ENCODE measurements at regions not wholly inside any gene's neighbourhood (a gene's known extent, or its start where the extent isn't known, plus 50 kb on each side); places are given as distances from the start of the nearest gene placed in this dataset.

- Histone ChIP-seq H3K4me3 (ENCODE audit: low read depth, low read length) (no peak overlapping the region), H3K27me3 (ENCODE audit: control insufficient read depth, insufficient read depth, low read length) (no peaks in the 10 kb centered on the region), H3K36me3 (ENCODE audit: control insufficient read depth, insufficient read depth, low read length) (no peaks in the 10 kb centered on the region)
- DNase-seq (ENCODE audit: low read depth): no peak
- no peak for TF ChIP-seq CTCF (IDR thresholded peaks at IDR 0.05; ENCODE audit: insufficient read depth, low read length, severe bottlenecking)
- FAIRE-seq: no peak
Measured at GRCh38 chr14:100649173-100649519, 61.9 kb upstream of the BEGAIN start.

DNA sequence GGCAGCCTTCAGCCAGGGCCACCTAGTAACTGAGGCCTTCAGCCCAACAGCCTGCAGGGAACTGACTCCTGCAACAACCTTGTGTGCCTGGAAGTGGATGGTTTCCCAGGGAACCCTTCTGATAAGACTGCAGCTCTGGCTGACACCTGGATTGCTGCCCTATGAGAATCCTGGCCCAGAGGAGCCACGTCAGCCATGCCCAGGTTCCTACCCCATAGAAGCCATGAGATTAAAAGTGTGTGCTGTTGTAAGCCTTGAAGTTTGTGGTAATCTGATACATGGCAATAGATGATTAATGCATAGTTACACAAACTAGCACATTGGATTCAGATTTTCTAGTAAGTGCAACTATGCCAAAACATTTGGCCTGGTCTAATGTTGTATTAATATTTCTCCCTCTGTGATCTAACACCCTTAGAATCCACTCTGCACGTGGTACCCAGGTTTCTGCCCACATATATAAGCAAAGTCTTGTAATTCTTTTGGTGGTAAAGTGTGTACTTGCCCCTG lies 64.8 kb upstream of the BEGAIN start:
- DNase-seq (ENCODE audit: low read depth) (peak; percentile 61), FAIRE-seq (no peak)
- Histone ChIP-seq H3K36me3 (ENCODE audit: control insufficient read depth, insufficient read depth, low read length) (no peaks in the 10 kb centered on the region), H3K27me3 (ENCODE audit: control insufficient read depth, insufficient read depth, low read length) (no peaks in the 10 kb centered on the region), H3K4me3 (ENCODE audit: low read depth, low read length) (no peak overlapping the region)
- no peak for TF ChIP-seq CTCF (IDR thresholded peaks at IDR 0.05; ENCODE audit: insufficient read depth, low read length, severe bottlenecking)

DNA sequence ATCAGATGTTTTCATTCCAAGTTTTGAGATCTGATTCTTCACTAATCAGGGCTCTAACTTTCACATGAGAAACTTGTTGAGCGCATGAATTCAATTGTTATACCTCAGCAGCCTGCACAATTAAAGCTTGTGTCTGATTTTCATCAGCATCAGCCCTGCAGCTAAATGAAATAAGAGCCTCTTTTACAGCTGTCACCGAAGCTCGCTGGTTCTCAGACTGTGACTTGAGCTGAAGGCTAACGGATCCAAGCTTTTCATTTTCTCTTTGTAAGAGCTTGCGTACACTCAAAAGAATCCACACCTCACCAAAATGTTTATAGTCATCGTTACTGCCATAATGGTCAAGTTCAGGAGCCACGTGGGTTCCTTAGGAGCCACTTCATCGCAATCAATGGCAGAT lies 65.5 kb upstream of the BEGAIN start:
- Histone ChIP-seq H3K27me3 (ENCODE audit: control insufficient read depth, insufficient read depth, low read length) (peaks cover 2% of the 10 kb centered on the region), H3K36me3 (ENCODE audit: control insufficient read depth, insufficient read depth, low read length) (no peaks in the 10 kb centered on the region), H3K4me3 (ENCODE audit: low read depth, low read length) (no peak overlapping the region)
- FAIRE-seq: no peak
- no peak for DNase-seq (ENCODE audit: low read depth)
- no peak for TF ChIP-seq CTCF (IDR thresholded peaks at IDR 0.05; ENCODE audit: insufficient read depth, low read length, severe bottlenecking)

GRCh38 chr14:100653409-100653808 lies 66.2 kb upstream of the BEGAIN start:
- no peaks in the 10 kb centered on the region for H3K36me3 ChIP-seq (ENCODE audit: control insufficient read depth, insufficient read depth, low read length)
- DNase-seq (ENCODE audit: low read depth) (no peak), FAIRE-seq (no peak)
- H3K27me3 ChIP-seq (ENCODE audit: control insufficient read depth, insufficient read depth, low read length): peaks cover 2% of the 10 kb centered on the region
- TF ChIP-seq CTCF (IDR thresholded peaks at IDR 0.05; ENCODE audit: insufficient read depth, low read length, severe bottlenecking): peak; percentile 50
- no peak overlapping the region for H3K4me3 ChIP-seq (ENCODE audit: low read depth, low read length)

GRCh38 chr14:100654025-100654813 lies 67.0 kb upstream of the BEGAIN start:
- FAIRE-seq: no peak
- no peak for DNase-seq (ENCODE audit: low read depth)
- H3K36me3 ChIP-seq (ENCODE audit: control insufficient read depth, insufficient read depth, low read length): no peaks in the 10 kb centered on the region
- no peak for TF ChIP-seq CTCF (IDR thresholded peaks at IDR 0.05; ENCODE audit: insufficient read depth, low read length, severe bottlenecking)
- no peak overlapping the region for H3K4me3 ChIP-seq (ENCODE audit: low read depth, low read length)
- H3K27me3 ChIP-seq (ENCODE audit: control insufficient read depth, insufficient read depth, low read length): peaks cover 2% of the 10 kb centered on the region

Data from bronchial epithelial cell (primary cell).